CD1c-positive myeloid dendritic cell (primary cell): ENCODE measurements at regions not wholly inside any gene's neighbourhood (a gene's known extent, or its start where the extent isn't known, plus 50 kb on each side); places are given as distances from the start of the nearest gene placed in this dataset.

Experiments used
- DNase-seq: peaks from one replicate; pipeline ENCODE4 v3.0.0-alpha.2; 2016; ENCODE audit errors: extremely low spot score

DNA sequence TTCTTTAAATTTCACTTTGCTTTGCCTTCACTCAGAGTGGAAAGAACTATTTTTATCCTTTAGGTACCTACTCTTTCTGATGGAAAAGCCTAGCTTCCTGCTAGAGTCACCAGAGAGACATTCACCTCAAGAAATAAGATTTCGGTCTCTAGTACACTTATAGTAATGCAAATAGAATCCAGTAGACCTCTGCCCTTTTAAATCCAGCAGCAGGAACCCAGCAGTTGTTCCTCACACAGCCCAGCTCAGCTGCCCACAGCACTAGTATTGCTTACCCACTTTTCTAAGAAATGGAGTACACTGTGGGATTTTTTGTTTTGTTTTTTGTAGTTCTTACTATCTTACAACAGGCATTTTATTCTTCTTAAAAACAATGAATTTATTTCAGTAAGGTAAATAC, 497.0 kb upstream of the CCDC54 start:
- DNase-seq, result no peak

DNA sequence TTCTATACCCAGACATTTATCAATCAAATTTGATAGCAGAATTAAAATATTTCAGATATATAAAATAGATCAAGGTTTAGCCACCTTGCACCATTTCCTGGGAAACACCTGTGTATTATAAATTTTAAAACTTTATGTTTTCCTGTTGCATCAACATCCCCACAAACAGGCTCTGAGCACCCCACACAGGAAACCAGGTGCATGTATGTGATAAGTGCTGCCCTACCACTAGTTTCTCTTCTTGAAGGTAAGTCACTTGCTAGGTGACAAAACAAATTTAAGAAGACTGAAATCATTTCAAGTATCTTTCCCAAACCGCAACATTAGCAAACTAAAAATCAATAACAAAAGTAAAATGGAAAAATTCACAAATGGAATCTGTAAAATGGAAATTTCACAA, 496.1 kb upstream of the CCDC54 start:
- no peak for DNase-seq

DNA sequence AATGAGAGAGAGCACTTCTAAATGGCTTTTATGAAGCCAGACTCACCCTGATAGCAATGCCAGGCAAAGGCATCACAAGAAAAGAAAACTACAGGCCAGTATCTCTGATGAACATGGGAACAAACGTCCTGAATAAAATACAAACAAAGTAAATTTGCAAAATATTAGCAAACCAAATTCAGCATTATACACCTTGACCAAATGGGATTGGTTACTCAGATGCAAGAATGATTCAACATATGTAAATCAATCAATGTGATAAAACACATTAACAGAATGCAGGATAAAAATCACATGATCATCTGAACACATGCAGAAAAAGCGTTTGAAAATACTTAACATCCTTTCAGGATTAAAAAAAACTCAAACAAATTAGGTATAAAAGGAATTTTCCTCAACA, 494.9 kb upstream of the CCDC54 start:
- DNase-seq, result no peak

DNA sequence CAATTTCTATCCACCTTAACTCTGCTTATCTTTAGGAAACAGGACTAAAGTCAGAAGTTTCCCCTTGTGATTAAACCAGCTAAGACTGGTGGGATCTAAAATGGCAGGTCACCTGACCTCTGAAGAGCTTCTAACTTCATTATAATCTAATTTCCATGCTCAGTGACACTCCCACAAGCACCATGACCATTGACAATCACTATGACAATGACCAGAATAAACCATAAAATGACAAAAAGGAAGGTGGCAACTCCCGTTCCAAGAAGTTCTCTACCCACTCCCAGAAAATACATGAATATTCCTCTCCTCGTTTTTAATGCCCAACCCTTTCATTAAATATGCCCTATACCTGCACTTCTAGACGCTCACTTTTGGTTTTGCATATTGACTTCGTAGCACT, 471.2 kb upstream of the CCDC54 start:
- DNase-seq, result no peak

DNA sequence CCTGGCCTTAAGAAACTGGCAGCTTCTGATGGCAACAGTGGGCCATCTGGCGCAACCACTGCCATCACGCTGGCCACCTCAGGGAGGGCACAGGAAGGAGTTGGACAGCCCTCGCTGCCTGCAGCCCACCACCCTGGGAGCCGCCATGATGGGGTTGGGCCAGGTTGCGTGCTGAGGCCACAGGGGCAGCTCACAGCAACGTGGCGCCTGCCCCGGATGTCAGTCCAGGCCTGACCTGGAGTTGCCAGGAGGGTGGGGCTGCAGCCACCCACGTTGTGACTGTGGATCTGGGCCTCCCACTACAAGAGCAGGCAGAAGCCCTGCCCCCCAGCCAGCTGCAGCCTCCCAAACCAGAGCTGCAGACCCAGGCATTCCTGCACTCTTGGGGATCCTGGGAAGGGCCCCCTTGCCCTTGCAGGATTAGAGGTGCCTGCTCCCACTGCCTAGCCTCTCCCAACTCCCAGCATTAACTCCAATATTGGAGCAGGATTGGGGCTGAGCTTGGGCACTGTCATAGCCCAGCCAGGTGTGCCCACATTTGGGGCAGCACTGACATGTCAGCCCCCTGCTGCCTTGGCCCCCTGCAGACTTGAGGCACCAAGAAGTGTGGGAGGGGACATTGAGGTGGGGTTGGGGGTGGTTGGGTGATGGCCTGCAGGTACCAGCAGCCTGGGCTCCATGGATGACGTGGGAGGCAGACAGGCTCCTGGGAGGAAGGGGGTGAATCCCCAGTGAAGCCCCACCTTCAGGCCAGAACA, 468.9 kb upstream of the CCDC54 start:
- no peak for DNase-seq

DNA sequence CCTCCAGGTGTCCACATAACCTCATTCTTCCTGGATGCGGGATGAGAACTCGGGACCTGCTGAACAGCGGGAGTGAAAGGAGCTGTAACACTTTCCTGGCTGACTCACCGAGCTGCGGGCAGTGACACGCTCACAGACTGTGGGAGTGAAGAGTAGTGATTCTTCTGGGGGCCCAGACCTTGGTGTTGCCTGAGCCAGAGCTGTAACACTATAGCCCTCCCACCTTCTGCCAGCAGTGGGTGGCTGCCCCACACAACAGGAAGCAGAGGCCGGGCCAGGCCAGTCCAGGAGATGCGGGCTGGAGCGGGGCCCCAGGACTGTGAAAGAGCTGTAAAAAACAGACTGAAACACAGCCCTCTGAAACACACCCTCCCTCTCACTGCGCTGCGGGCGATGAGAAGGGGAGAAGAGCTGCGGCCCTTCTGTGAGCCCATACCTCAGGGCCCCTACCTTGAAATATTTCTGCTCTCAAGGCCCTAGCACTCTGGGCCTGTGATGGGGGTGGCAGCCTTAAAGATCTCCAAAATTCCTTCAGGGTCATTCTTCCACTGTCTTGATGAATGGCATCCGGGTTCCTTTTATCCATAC, 464.0 kb upstream of the CCDC54 start:
- DNase-seq, result no peak

DNA sequence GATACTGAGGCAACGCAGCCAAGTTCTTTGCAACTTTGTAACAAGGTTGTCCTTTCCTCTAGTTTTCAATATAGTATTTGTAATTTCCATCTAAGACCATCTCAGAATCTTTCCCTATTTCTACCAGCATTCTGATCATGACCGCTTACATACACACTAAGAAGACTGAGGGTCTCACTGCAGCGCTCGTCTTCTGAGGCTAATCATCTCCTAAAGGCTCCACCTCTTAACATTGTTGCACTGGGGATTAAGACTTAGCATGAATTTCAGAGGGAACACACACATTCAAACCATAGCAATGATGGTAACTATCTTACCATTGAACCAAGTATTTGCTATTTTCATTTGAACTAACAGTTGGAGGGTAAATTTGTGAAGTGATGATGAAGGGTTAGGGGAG, 463.3 kb upstream of the CCDC54 start:
- DNase-seq, result no peak

DNA sequence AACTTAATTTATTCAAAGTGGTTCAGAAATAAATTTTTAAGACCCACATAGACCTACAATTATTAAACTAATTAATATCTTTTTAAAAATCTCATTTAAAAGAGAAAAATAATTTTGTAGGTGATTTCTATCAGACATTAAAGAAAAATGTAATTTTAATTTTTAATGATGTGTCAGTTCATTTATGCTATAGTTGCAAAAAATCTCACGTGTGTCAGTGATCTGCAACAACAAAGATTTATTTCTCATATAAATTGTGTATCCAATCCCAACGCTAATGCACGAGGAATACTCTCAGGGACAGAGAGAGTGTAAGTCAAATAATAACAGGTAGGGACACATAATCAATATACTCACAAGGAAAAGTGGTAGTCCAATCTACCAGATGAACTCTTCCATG, 456.6 kb upstream of the CCDC54 start:
- no peak for DNase-seq

DNA sequence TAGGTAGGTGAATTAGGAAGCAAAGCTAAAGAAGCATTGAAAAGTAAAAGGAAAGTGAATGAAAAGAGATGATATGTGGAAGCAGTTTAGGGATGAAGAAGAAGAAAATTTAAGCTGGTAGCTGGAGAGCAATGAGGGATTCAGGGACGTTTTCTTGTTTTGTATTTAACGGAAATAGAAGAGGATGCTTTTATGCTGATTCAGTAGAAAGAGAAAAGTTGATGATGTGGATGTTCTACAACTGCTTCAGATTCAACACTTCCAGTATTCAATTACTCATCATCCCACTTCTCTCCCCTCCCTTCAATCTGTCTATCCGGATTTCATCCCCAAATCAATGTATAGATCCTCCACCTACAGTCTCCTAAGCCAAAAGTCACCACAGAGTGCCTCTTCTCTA, 448.2 kb upstream of the CCDC54 start:
- DNase-seq, result no peak

DNA sequence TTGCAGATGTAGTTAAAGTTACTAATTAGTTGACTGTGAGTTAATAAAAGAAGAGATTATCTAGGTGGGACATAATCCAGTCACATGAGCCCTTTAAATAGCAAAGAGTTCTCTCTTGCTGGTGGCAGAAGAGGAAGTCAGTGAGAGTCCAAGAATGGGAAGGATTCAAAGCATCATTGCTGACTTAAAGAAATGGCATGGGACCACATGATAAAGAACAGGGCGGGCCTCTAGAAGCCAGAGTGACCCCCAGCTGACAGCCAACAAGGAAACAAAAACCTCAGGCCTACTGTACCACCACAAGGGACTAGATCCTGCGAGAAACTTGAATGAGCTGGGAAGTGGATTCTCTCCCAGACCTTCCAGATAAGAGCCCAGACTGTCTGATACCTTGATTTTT, 447.2 kb upstream of the CCDC54 start:
- DNase-seq, result no peak

DNA sequence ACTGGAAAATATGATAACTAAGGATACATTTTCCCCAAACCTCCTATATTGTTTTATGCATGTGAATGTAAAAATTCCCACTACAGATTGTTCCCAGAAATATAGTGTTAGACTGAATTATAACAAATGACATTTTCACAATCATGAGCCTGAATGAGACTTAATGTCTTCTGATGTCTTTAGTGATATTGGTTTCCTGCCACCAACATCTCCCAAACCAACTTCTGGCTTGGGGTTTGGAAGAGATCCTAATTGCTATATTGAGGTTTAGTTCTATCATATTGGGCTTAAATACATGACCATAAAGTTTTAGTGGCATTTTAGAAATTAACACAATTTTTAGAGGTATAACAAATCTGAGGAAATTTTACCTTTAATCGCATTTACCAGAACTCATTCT, 445.3 kb upstream of the CCDC54 start:
- DNase-seq, result no peak

DNA sequence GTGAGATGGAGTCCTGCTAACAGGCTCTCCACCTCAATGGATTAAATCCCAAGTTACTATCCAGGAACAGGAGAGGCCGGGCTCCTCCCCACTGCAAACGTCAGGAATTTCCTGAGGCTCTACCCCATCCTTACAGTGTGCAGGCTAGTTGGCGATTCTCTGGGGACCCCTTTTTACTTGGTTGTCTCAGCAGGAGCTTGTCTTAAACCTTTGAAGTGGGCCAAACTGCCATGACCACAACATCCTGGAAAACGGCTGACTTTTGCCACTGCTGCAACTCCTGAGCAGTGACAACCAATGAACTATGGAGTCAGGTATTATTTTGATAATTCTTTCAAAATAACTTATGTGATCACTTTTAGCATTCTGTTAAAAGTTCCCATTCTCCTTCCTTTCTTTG, 440.9 kb upstream of the CCDC54 start:
- no peak for DNase-seq

DNA sequence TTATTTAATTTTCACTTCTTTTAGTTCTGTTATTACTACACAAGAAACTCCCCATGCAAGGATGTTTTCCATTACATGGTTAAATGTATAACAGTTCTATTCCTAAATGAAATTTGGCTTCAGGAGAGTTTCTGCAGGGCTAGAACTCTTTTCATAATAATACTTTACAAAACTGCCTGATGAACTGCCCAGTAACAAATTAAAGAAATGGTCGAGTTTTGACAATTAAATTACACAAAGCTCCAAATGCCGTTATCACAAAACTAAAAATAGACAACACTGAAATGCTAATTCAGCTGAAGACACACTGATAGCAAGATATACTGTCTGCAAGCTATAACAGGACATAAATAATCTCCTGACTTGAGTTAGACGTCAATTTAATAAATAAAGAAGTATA, 435.2 kb upstream of the CCDC54 start:
- DNase-seq, result no peak

DNA sequence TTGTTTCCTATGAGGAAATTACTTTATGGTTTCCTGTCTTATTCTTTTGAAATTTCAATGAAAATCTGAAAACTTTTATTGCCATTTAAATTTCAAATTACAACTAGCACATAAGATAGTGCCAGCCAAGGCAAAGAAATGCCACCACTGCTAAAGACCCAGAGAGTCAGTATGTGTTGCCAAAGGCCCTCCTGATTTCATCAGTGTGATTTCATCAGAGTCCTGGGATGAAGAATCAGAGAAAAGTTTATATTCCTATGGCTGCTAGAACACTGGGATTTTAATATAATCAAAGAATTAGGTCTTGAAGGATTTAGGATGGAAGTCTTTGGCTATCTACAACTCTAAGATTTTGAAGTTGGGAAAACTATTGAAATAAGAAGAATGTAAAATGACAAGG, 434.2 kb upstream of the CCDC54 start:
- no peak for DNase-seq

DNA sequence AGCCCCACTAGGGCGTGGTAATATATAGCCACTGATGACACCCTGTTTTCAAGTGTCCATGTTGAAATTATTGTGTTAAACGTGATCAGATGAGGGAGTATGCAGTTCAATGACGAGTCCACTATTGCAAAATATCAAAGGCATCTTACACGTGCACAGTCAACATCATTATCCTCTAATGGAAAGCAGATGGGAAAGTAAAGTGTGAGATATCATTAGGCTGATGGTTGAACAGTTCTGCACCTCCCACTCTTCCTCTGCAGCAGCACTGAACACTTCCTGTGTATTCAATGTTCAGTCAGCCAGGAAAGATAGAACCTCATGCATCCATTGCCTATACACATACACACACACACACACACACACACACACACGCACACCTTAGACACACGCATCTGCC, 431.8 kb upstream of the CCDC54 start:
- no peak for DNase-seq

DNA sequence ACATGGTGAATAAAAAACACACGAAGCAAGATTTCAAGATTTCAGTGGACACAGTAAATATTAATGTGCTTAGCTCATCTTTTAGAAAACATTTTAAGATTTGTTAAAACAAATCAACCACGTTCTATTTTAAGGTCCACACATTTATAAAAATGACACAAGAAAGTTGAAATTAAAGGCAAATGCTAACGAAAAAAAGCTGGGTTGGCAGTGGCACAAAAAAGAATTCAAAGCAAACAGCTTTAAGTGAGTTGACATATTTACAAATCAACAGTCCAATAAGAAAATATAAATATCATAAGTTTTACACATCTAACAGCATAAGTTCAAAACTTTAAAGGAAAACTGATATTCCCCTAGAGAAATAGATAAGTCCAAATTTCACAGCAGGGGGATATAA, 430.4 kb upstream of the CCDC54 start:
- DNase-seq, result no peak

DNA sequence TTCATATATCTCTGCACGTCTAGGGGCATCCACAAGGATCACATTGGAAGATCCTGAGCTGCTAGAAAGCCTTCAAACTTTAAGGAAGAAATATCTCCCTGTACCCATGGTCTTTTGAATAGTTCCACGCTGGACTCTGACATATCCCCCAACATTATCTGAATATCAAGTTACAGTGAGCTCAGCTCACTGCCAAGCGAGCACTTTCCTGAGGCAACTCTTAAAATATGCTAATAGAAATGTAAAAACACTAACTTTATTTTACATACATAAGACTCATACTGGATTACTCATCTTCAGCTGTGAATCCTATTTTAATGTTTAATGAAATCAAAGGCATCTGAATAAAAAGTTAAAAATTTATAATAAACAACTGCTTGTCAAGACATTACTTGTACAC, 420.2 kb upstream of the CCDC54 start:
- no peak for DNase-seq

DNA sequence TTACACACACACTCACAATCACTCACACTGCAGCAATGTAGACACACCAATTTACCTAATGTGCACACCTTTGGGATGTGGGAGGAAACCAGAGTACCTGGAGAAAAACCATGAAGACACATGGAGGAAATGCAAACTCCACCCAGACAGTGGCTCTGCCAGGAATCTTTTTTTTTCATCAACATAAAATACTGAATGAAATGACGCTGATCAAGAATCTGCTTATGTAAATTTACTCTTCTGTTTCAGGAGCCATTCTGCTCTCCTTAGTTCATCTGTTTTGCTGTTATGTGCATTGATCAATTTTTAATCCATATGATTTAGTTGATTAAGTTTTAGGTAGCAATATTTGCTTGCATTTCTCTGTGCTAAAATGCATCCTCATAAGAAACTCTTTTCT, 414.2 kb upstream of the CCDC54 start:
- no peak for DNase-seq

DNA sequence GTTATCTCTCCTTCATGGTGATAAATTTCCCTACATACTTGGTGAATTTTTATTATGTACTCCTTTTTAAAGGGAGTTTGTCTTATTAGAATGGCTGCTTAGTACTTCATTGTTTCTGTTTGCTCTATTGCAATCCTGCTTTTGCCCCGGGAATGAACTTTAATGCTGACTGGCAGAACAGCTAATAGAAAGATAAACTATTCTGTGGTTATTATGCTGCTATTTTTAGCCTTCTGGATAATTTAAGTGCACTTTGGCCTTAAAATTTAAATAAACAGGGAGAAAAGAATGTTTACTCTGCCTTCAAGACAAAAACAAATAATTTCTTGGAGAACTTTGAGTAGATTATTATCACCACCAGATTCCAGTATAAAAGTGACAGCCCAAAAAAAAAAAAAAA, 413.8 kb upstream of the CCDC54 start:
- DNase-seq, result no peak

DNA sequence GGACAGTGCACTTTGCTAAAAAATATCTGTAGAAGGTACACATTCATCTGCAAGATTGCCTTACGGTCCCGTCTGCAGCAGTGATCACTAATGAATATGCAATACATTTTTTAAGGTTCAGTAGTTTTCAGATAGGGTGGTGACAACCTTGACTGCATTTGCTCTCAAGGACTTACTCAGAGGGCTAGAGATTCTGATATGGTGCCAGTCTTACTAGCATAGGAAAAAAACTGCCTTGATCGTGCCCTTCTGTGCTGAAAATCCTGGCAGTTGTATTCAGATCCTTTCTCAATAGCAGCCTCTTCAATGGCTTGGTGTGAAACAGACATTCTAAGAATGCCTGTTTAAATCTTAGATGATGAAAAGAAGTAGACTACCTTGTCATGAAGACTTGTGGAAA, 411.9 kb upstream of the CCDC54 start:
- no peak for DNase-seq

DNA sequence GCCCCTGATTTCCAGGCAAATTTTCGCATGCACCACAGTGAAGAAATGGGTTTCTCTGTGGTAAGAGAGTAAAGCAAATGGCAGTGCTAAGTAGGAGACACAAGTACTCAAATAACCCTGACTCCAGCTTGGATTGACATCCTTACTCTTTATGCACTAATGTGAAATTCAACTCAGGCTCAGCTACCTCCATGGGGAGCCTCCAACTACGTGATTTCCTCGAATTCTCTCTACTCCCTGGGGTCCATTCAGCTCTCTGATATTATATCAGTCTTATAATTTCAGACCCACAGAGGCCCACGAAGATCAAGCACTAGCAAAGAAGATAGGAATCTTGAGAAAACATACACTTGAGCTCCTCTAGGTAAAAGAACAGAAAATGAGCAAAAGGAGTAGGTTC, 407.6 kb upstream of the CCDC54 start:
- no peak for DNase-seq

DNA sequence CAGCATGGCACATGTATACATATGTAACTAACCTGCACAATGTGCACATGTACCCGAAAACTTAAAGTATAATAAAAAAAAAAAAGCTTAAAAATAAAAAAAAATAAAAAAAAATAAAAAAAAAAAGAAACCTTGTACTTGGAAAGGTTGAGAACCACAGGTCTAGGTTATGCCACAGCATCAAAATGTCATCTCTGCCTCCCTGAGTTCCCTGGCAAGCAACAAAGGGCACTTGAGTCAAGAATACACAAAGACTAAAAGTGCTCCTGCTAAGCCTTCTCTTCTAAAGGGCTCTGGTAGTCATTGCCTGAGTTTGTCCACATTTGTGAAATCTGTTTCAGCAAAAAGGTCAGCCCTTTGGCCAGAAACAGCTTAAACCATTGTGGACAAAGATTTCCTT, 395.8 kb upstream of the CCDC54 start:
- DNase-seq, result no peak

DNA sequence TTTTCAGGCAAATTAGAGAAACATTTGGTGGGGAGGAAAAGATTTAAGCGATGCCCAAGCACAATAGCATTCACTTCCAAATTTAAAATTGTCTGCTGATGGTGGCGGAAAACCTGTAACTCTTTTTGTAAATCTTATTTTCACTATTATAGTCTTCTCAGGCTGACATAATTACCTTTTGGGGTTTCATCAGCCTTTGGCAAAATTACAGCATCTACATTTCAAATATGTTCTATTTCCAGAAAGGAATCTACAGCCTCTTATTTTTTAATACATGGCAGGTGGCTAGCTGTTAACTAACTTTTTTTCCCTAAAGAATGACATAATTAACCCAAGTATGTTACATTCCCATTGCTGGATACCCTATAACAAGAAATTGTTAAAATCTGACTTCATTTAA, 391.5 kb upstream of the CCDC54 start:
- DNase-seq, result no peak
